Uterus (tissue), 3 donors: ENCODE measurements at regions not wholly inside any gene's neighbourhood (a gene's known extent, or its start where the extent isn't known, plus 50 kb on each side); places are given as distances from the start of the nearest gene placed in this dataset.

ENCODE experiments used
- DNase-seq, 2 donors: peaks; one replicate each; pipeline ENCODE4 v3.0.0-alpha.2; 2019 to 2020
- H3K27ac ChIP-seq, 2 donors: fragments of 200-600 bp; sonication (generic); 1 replicate in 1 of 2; 2 replicates in 1 of 2; pipeline ENCODE4 v1.5.1; 2016 to 2018
- H3K27me3 ChIP-seq, 2 donors: fragments of 200-600 bp; sonication (generic); one replicate each; pipeline ENCODE4 v1.5.1; 2018 to 2019; ENCODE audit warnings: control low read depth in 1 of 2
- H3K36me3 ChIP-seq, 2 donors: fragments of 200-600 bp; sonication (generic); one replicate each; pipeline ENCODE4 v1.5.1; 2019; ENCODE audit warnings: control low read depth in 1 of 2
- H3K4me1 ChIP-seq, 2 donors: fragments of 200-600 bp; sonication (generic); one replicate each; pipeline ENCODE4 v1.5.1; 2018 to 2019; ENCODE audit warnings: control low read depth in 1 of 2
- H3K4me3 ChIP-seq, 2 donors: fragments of 200-600 bp; sonication (generic); 1 replicate in 1 of 2; 2 replicates in 1 of 2; pipeline ENCODE4 v1.5.1; 2018 to 2019; ENCODE audit warnings: mild to moderate bottlenecking in 1 of 2
- H3K9me3 ChIP-seq, 2 donors: fragments of 200-600 bp; sonication (generic); one replicate each; pipeline ENCODE4 v1.5.1; 2019; ENCODE audit warnings: control low read depth in 1 of 2
- CTCF ChIP-seq, 4 experiments: fragments of 200-600 bp in 2 of 4; fragments of 450-650 bp in 2 of 4; sonication (generic) in 2 of 4; IDR thresholded peaks; one replicate each; pipeline ENCODE4 v1.5.1; 2016 to 2019; ENCODE audit warnings: antibody characterized with exemption in 4 of 4, mild to moderate bottlenecking in 2 of 4, moderate library complexity in 1 of 4
- POLR2A ChIP-seq, 2 donors: fragments of 450-650 bp; IDR thresholded peaks; one replicate each; pipeline ENCODE4 v1.6.1; 2016; ENCODE audit warnings: antibody characterized with exemption in 2 of 2, mild to moderate bottlenecking in 1 of 2, moderate library complexity in 1 of 2
- intact Hi-C: fragments of 100-400 bp; cut with DNase I; formaldehyde crosslinking; loops from one replicate; pipeline ENCODE4 v1.15.1; 2023; ENCODE audit warnings: low total_unique reads
- donor health status: DM: yes; HTN: yes; CAD: no.

DNA sequence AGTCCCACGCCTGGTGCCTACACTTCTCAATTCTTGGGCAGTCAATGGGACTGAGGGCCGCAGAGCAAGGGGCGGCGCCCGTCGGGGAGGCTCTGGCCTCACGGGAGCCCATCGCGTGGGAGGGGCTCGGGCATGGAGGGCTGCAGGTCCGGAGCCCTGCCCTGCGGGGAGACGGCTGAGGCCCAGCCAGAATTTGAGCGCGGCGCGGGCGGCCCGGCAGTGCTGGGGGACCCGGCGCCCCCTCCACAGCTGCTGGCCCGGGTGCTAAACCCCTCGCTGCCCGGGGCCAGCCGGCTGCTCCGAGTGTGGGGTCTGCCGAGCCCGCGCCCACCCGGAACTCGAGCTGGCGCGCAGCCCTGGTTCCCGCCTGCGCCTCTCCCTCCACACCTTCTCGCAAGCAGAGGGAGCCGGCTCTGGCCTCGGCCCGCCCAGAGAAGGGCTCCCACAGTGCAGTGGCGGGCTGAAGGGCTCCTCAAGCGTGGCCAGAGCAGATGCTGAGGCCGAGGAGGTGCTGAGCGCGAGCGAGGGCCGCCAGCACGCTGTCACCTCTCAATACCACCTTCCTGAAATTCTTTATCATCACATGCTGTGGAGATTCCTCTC lies 58.5 kb downstream of the BAK1 start:
- Histone ChIP-seq H3K36me3 (no peaks in the 10 kb centered on the region), H3K4me3 (no peak overlapping the region), H3K27me3 (no peaks in the 10 kb centered on the region), H3K9me3 (no peaks in the 10 kb centered on the region), H3K4me1 (no peaks in the 10 kb centered on the region), H3K27ac (no peak overlapping the region)
- intact Hi-C loops = no loop called here
- no peak for DNase-seq
- TF ChIP-seq POLR2A (IDR thresholded peaks at IDR 0.05) = no peak
- no peak for TF ChIP-seq CTCF (IDR thresholded peaks at IDR 0.05)
